ENCODE measurements at regions not wholly inside any gene's neighbourhood (a gene's known extent, or its start where the extent isn't known, plus 50 kb on each side); places are given as distances from the start of the nearest gene placed in this dataset.
"Not testable (repeated sequence)": the region's sequence is repeated elsewhere in the genome, so short reads cannot be mapped to it uniquely, and the experiment has no call there.

DNA sequence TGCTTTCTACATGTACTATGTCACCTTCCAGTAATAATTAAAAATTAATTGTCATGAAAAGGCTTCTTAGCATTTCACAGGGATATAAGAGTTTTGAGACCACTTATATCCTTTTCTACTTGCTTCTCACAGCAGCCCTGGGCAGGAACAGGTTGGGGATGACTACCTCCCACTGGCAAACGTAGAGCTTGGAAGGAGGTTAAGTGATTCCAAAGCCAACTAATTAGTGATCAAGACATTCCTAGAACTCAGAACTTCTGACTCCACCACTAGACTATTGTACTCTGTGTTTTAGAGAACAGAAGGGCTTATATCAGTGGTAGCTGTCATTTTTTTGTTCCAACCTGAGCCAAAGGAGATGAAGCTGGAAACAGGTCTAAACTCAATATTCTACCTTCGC, 364.5 kb upstream of the BOD1L1 start:
- Mint-ChIP-seq H3K4me3 (no peak overlapping the region), H3K27ac (peak overlapping the region; percentile 43), H3K4me1 (peaks cover 16% of the 10 kb centered on the region), H3K36me3 (ENCODE audit: low read depth) (no peaks in the 10 kb centered on the region), H3K27me3 (ENCODE audit: low read depth, poor library complexity) (no peaks in the 10 kb centered on the region), H3K9me3 (no peaks in the 10 kb centered on the region)
- DNase-seq, result no peak
- TF ChIP-seq, protein P1, sequence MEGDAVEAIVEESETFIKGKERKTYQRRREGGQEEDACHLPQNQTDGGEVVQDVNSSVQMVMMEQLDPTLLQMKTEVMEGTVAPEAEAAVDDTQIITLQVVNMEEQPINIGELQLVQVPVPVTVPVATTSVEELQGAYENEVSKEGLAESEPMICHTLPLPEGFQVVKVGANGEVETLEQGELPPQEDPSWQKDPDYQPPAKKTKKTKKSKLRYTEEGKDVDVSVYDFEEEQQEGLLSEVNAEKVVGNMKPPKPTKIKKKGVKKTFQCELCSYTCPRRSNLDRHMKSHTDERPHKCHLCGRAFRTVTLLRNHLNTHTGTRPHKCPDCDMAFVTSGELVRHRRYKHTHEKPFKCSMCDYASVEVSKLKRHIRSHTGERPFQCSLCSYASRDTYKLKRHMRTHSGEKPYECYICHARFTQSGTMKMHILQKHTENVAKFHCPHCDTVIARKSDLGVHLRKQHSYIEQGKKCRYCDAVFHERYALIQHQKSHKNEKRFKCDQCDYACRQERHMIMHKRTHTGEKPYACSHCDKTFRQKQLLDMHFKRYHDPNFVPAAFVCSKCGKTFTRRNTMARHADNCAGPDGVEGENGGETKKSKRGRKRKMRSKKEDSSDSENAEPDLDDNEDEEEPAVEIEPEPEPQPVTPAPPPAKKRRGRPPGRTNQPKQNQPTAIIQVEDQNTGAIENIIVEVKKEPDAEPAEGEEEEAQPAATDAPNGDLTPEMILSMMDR (IDR thresholded peaks at IDR 0.05), result no peak

DNA sequence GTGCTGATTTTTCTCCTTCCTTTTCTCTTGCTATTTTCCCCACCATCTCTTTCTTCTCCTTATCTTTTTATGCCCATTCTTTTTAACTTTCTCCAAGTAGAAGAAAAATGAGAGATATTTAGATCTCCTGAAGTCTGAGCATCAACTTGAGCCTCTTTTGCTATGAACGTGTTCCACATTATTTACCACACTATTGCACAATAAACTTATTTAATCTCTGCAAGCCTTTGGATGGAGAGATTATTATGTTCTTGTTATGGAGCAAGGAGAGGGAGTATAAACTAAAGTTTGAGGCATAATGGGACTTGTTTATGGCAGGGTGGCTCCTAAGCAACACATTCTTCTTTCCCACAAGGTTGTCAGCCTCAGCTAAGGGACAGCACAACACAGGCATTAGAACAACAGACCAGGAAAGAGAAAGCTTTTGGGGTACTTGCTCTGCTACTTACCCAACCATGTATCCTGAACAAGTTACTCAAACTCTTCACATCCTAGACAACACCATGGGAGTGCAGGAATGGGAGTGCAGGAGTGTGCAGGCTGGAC, 365.5 kb upstream of the BOD1L1 start:
- TF ChIP-seq, protein P1 (IDR thresholded peaks at IDR 0.05), result no peak
- Mint-ChIP-seq H3K27me3 (ENCODE audit: low read depth, poor library complexity) (no peaks in the 10 kb centered on the region), H3K4me1 (peaks cover 16% of the 10 kb centered on the region), H3K27ac (no peak overlapping the region), H3K9me3 (no peaks in the 10 kb centered on the region), H3K36me3 (ENCODE audit: low read depth) (no peaks in the 10 kb centered on the region), H3K4me3 (no peak overlapping the region)
- DNase-seq, result no peak

DNA sequence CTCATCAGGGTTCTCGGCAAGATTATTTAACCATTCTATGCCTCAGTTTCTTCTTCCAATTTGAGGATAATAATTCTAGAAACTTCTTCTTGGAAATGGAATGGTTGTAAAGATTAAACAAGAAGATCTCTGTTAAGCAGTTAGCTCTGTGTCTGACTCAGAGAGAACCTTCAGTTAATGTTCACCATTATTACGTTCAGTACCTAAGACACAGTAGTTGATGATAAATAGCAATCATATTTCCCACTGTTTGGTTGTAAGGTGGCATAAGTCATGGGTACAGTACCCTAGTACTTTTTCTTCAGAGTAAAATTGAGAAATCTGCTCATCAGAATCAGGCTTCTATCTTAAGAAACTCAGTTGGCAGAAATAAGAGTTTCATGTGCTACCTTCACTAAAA, 366.5 kb upstream of the BOD1L1 start:
- H3K36me3 Mint-ChIP-seq (ENCODE audit: low read depth), result no peaks in the 10 kb centered on the region
- TF ChIP-seq, protein P1 (IDR thresholded peaks at IDR 0.05), result no peak
- H3K4me1 Mint-ChIP-seq, result peaks cover 16% of the 10 kb centered on the region
- no peaks in the 10 kb centered on the region for H3K9me3 Mint-ChIP-seq
- H3K27me3 Mint-ChIP-seq (ENCODE audit: low read depth, poor library complexity), result no peaks in the 10 kb centered on the region
- H3K27ac Mint-ChIP-seq, result no peak overlapping the region
- no peak for DNase-seq
- no peak overlapping the region for H3K4me3 Mint-ChIP-seq

DNA sequence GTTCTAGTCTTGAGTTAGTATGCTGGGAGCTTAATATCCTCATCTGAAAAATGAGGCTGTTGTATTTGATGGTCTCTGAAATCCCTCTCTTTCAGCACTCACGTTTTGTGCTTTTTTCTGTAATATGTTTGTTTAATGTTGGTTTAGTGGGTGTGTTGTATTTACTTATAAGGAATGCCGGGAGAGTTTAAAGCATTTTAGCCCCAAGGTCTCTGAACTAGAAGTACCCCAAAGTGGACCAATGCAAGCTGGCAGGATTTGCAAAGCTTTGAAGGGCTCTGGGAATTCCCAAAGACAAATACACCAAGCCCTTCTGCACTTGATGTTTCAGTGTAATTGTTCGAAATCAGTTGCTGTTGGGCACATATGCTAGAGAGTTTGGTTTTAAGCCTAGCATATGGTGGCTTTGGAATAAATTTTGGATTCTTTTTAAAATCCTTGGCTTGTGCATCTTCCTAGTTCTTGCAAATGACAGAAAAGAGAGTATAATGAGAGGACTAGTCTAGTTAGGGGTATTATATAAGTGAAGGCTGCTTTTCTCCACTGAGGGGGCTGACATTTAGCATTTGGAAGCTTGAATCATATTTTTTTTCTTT, 371.4 kb upstream of the BOD1L1 start:
- TF ChIP-seq, protein P1 (IDR thresholded peaks at IDR 0.05), result no peak
- Mint-ChIP-seq H3K27ac (no peak overlapping the region), H3K36me3 (ENCODE audit: low read depth) (peaks cover 7% of the 10 kb centered on the region), H3K27me3 (ENCODE audit: low read depth, poor library complexity) (no peaks in the 10 kb centered on the region), H3K4me1 (no peaks in the 10 kb centered on the region), H3K9me3 (peaks cover 32% of the 10 kb centered on the region), H3K4me3 (no peak overlapping the region)
- DNase-seq, result no peak

DNA sequence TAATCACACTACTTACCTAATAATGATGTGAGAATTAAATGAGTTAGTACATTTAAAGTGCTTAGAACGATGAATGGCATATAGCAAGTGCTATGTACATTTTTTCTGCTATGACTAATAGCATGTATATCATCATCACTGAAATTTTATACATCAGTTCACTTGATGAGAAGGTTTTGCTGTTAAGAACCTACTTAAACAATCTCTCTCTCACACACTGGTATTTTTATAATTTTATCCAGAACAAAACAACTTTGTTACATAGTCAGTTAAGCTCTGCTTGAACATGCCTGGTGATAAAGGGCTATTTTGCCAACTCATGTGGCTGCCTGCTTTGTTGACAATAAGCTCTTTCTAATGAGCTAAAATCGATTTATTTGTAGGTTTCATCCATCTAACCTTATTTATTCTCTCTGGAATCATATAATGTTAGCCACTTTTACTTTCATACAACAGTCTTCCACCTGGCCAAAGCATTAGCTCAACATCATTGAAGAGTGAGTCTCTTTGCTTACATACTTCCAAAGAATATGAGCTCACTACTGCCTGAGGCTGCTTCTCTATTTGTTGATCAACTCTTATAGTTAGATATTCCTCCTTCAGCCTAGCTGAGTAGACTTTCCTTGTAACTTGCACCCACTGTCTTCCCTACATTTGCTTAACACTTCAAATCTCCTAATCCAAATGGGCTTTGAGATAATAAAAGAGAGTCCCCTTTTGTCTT, 372.7 kb upstream of the BOD1L1 start:
- Mint-ChIP-seq H3K4me1 (no peaks in the 10 kb centered on the region), H3K36me3 (ENCODE audit: low read depth) (peaks cover 7% of the 10 kb centered on the region), H3K9me3 (peaks cover 36% of the 10 kb centered on the region), H3K27me3 (ENCODE audit: low read depth, poor library complexity) (no peaks in the 10 kb centered on the region), H3K4me3 (no peak overlapping the region), H3K27ac (no peak overlapping the region)
- TF ChIP-seq, protein P1 (IDR thresholded peaks at IDR 0.05), result no peak
- DNase-seq, result no peak

DNA sequence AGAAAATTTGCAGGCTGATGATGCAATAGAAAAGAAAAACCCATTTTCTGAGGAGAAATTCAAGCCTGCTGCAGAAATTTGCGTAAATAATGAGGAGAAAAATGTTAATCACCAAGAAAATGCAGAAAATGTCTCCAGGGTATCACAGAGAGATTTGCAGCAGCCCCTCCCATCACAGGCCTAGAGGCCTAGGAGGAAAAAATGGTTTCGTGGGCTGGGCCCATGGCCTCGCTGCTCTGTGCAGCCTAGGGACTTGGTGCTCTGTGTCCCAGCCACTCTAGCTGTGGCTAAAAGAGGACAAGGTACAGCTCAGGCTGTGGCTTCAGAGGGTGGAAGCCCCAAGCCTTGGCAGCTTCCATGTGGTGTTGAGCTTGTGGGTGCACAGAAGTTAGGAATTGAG, 374.8 kb upstream of the BOD1L1 start:
- not testable (repeated sequence) for H3K36me3 Mint-ChIP-seq (ENCODE audit: low read depth); H3K27me3 Mint-ChIP-seq (ENCODE audit: low read depth, poor library complexity); DNase-seq; H3K4me1 Mint-ChIP-seq; H3K27ac Mint-ChIP-seq; H3K4me3 Mint-ChIP-seq
- H3K9me3 Mint-ChIP-seq, result peaks cover 36% of the 10 kb centered on the region
